GM18505 (cell line): ENCODE measurements at regions not wholly inside any gene's neighbourhood (a gene's known extent, or its start where the extent isn't known, plus 50 kb on each side); places are given as distances from the start of the nearest gene placed in this dataset.

Source experiments
- ATAC-seq: cut with Tn5 transposase; IDR thresholded peaks from one replicate; pipeline ENCODE4 v1.9.1; 2021; ENCODE audit not compliant: unreplicated experiment
- POLR2A ChIP-seq: IDR thresholded peaks from 4 replicates; pipeline ENCODE4 v1.6.1; 2011; ENCODE audit warnings: borderline replicate concordance; ENCODE audit not compliant: insufficient read depth, insufficient read length; ENCODE audit errors: extremely low read depth

GRCh38 chr5:171579976-171580411, 160.5 kb downstream of the FGF18 start:
- no peak for ATAC-seq
- TF ChIP-seq POLR2A: no peak

- no peak for ATAC-seq
- no peak for TF ChIP-seq POLR2A
Observed at GRCh38 chr5:171580502-171581265, 161.2 kb downstream of the FGF18 start.

- TF ChIP-seq POLR2A: no peak
- no peak for ATAC-seq
Observed at GRCh38 chr5:171581781-171582180, 162.3 kb downstream of the FGF18 start.

GRCh38 chr5:171582849-171583248, 163.4 kb downstream of the FGF18 start:
- no peak for ATAC-seq
- no peak for TF ChIP-seq POLR2A

- no peak for TF ChIP-seq POLR2A
Observed at GRCh38 chr5:171585981-171586380, 166.5 kb downstream of the FGF18 start.

GRCh38 chr5:171586436-171586835, 167.0 kb downstream of the FGF18 start:
- no peak for ATAC-seq
- TF ChIP-seq POLR2A: no peak

More at GRCh38 chr5:171585981-171586380, 166.5 kb downstream of the FGF18 start:
- no peak for ATAC-seq

- TF ChIP-seq POLR2A: no peak
- no peak for ATAC-seq
Observed at GRCh38 chr5:171588046-171588445, 168.6 kb downstream of the FGF18 start.

GRCh38 chr5:171588790-171589189, 169.3 kb downstream of the FGF18 start:
- no peak for TF ChIP-seq POLR2A
- ATAC-seq: no peak

GRCh38 chr5:171589461-171589860, 170.0 kb downstream of the FGF18 start:
- no peak for ATAC-seq
- TF ChIP-seq POLR2A: no peak

GRCh38 chr5:171592076-171592475, 172.6 kb downstream of the FGF18 start:
- no peak for TF ChIP-seq POLR2A
- ATAC-seq: no peak

GRCh38 chr5:171592736-171593135, 173.3 kb downstream of the FGF18 start:
- no peak for TF ChIP-seq POLR2A
- ATAC-seq: no peak

GRCh38 chr5:171593401-171593800, 174.0 kb downstream of the FGF18 start:
- no peak for TF ChIP-seq POLR2A
- no peak for ATAC-seq

GRCh38 chr5:171593976-171594375, 174.5 kb downstream of the FGF18 start:
- TF ChIP-seq POLR2A: no peak
- ATAC-seq: no peak

GRCh38 chr5:171595401-171595800, 176.0 kb downstream of the FGF18 start:
- ATAC-seq: no peak
- TF ChIP-seq POLR2A: no peak
